Immature natural killer cell (primary cell): ENCODE measurements at regions not wholly inside any gene's neighbourhood (a gene's known extent, or its start where the extent isn't known, plus 50 kb on each side); places are given as distances from the start of the nearest gene placed in this dataset.

Experiments used
- DNase-seq, 3 donors: peaks; one replicate each; pipeline ENCODE4 v3.0.0; 2022; ENCODE audit warnings: mixed read lengths in 1 of 3
- H3K27ac Mint-ChIP-seq, 6 donors: one replicate each; pipeline ENCODE4 v1.8.0; 2020; ENCODE audit warnings: mixed read lengths in 6 of 6, mild to moderate bottlenecking in 5 of 6, inconsistent platforms in 4 of 6, moderate library complexity in 3 of 6
- H3K27me3 Mint-ChIP-seq, 3 donors: one replicate each; pipeline ENCODE4 v1.8.0; 2020 to 2021; ENCODE audit warnings: low read depth in 3 of 3, mild to moderate bottlenecking in 3 of 3, mixed read lengths in 3 of 3, moderate library complexity in 3 of 3, inconsistent platforms in 1 of 3
- H3K36me3 Mint-ChIP-seq, 3 donors: one replicate each; pipeline ENCODE4 v1.8.0; 2020; ENCODE audit warnings: mixed read lengths in 3 of 3, inconsistent platforms in 2 of 3, mild to moderate bottlenecking in 2 of 3
- H3K4me1 Mint-ChIP-seq, 2 donors: one replicate each; pipeline ENCODE4 v1.8.0; 2020; ENCODE audit warnings: inconsistent platforms in 2 of 2, mild to moderate bottlenecking in 2 of 2, mixed read lengths in 2 of 2, moderate library complexity in 1 of 2
- H3K4me3 Mint-ChIP-seq, 5 donors: one replicate each; pipeline ENCODE4 v1.8.0; 2020; ENCODE audit warnings: mild to moderate bottlenecking in 5 of 5, mixed read lengths in 5 of 5, inconsistent platforms in 3 of 5, moderate library complexity in 3 of 5
- H3K9me3 Mint-ChIP-seq, 6 donors: one replicate each; pipeline ENCODE4 v1.8.0; 2020; ENCODE audit warnings: mild to moderate bottlenecking in 6 of 6, mixed read lengths in 6 of 6, inconsistent platforms in 4 of 6, moderate library complexity in 3 of 6

- no peaks in the 10 kb centered on the region for H3K4me1 Mint-ChIP-seq
These were observed 102.7 kb downstream of the LRRC70 start for GRCh38 chr5:62681117-62681850.

GRCh38 chr5:62680121-62680520 is 101.5 kb downstream of the LRRC70 start:
- Mint-ChIP-seq H3K27ac (no peak overlapping the region), H3K4me1 (no peaks in the 10 kb centered on the region), H3K36me3 (peaks cover 4 to 6% (median 5%) of the 10 kb centered on the region in 3 donors), H3K27me3 (peaks cover 0 to 2% (median 2%) of the 10 kb centered on the region in 3 donors), H3K9me3 (peaks cover 0 to 23% (median 8%) of the 10 kb centered on the region in 6 donors), H3K4me3 (no peak overlapping the region)
- no peak for DNase-seq

More at GRCh38 chr5:62681117-62681850, 102.7 kb downstream of the LRRC70 start:
- H3K27ac Mint-ChIP-seq: no peak overlapping the region
- peaks cover 0 to 2% (median 2%) of the 10 kb centered on the region in 3 donors for H3K27me3 Mint-ChIP-seq
- H3K9me3 Mint-ChIP-seq: peaks cover 0 to 18% (median 6%) of the 10 kb centered on the region in 6 donors
- DNase-seq: no peak
- no peak overlapping the region for H3K4me3 Mint-ChIP-seq
- H3K36me3 Mint-ChIP-seq: peaks cover 4 to 6% (median 5%) of the 10 kb centered on the region in 3 donors
